ENCODE measurements at regions not wholly inside any gene's neighbourhood (a gene's known extent, or its start where the extent isn't known, plus 50 kb on each side); places are given as distances from the start of the nearest gene placed in this dataset.

DNA sequence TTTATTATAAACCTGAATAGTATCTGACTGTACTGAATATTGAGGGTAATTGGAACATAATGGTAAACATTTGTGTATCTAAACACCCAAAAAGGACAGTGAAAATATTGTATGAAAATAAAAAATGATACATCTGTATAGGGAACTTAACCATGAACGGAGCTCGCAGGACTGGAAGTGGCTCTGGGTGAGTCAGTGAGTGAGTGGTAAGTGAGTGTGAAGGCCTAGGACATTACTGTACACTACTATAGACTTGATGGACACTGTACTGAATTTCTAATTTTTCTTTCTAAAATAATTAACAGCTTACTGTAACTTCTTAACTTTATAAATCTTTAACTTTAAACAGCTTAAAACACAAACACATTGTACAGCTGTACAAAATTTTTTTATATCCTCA is 454.5 kb upstream of the FZD8 start:
- WGBS (ENCODE audit: insufficient coverage, insufficient read length), result no CpG with 5 or more reads among the region's 2 CpGs

GRCh38 chr10:36094096-36094495 is 452.0 kb upstream of the FZD8 start:
- H3K4me1 ChIP-seq (ENCODE audit: control insufficient read depth, insufficient read depth, low read length), result no peaks in the 10 kb centered on the region

More for the DNA sequence above, 454.5 kb upstream of the FZD8 start:
- no peak overlapping the region for H3K4me3 ChIP-seq (ENCODE audit: low read length)
- no peaks in the 10 kb centered on the region for H3K27me3 ChIP-seq (ENCODE audit: control insufficient read depth, insufficient read depth, low read length)
- H3K9me3 ChIP-seq (ENCODE audit: control insufficient read depth, insufficient read depth, low read length), result no peaks in the 10 kb centered on the region; the same call in 1 of the 2 replicates
- no peak for DNase-seq (ENCODE audit: low read depth, low spot score)
- no peak overlapping the region for H3K27ac ChIP-seq (ENCODE audit: low read length)
- no peaks in the 10 kb centered on the region for H3K36me3 ChIP-seq (ENCODE audit: control insufficient read depth, insufficient read depth, low read length)
- no peaks in the 10 kb centered on the region for H3K4me1 ChIP-seq (ENCODE audit: control insufficient read depth, insufficient read depth, low read length)

GRCh38 chr10:36092116-36092515 is 450.0 kb upstream of the FZD8 start:
- H3K27me3 ChIP-seq (ENCODE audit: control insufficient read depth, insufficient read depth, low read length), result no peaks in the 10 kb centered on the region
- no peak overlapping the region for H3K4me3 ChIP-seq (ENCODE audit: low read length)
- no peak for DNase-seq (ENCODE audit: low read depth, low spot score)
- no peak overlapping the region for H3K27ac ChIP-seq (ENCODE audit: low read length)
- no peaks in the 10 kb centered on the region; the same call in 1 of the 2 replicates for H3K9me3 ChIP-seq (ENCODE audit: control insufficient read depth, insufficient read depth, low read length)
- no CpG with 5 or more reads among the region's 7 CpGs for WGBS (ENCODE audit: insufficient coverage, insufficient read length)
- no peaks in the 10 kb centered on the region for H3K36me3 ChIP-seq (ENCODE audit: control insufficient read depth, insufficient read depth, low read length)
- H3K4me1 ChIP-seq (ENCODE audit: control insufficient read depth, insufficient read depth, low read length), result no peaks in the 10 kb centered on the region

More at GRCh38 chr10:36094096-36094495, 452.0 kb upstream of the FZD8 start:
- no peaks in the 10 kb centered on the region for H3K36me3 ChIP-seq (ENCODE audit: control insufficient read depth, insufficient read depth, low read length)
- no peaks in the 10 kb centered on the region; the same call in 1 of the 2 replicates for H3K9me3 ChIP-seq (ENCODE audit: control insufficient read depth, insufficient read depth, low read length)
- H3K27me3 ChIP-seq (ENCODE audit: control insufficient read depth, insufficient read depth, low read length), result no peaks in the 10 kb centered on the region
- H3K27ac ChIP-seq (ENCODE audit: low read length), result no peak overlapping the region
- H3K4me3 ChIP-seq (ENCODE audit: low read length), result no peak overlapping the region
- DNase-seq (ENCODE audit: low read depth, low spot score), result no peak
- WGBS (ENCODE audit: insufficient coverage, insufficient read length), result no CpG with 5 or more reads among the region's 8 CpGs

DNA sequence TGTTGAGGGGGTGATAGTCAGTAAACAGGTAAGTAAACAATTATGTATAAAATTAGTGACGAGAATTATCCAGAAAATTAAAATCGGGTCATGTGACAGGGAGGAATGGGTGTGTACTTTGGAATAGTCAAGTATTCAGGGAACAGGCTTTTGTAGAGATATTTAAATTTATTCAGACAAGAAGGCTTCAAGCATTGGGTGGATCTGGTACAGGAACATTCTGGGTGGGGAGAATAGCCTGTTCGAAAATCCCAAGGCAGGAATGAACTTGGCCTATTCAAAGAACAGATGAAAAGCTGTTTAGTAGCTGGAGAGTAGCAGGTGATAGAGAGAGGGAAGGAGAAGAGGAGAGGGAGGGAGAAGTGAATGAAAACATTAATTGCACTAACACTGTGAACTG is 448.9 kb upstream of the FZD8 start:
- Histone ChIP-seq H3K27ac (ENCODE audit: low read length) (no peak overlapping the region), H3K36me3 (ENCODE audit: control insufficient read depth, insufficient read depth, low read length) (no peaks in the 10 kb centered on the region), H3K4me3 (ENCODE audit: low read length) (no peak overlapping the region), H3K9me3 (ENCODE audit: control insufficient read depth, insufficient read depth, low read length) (no peaks in the 10 kb centered on the region; the same call in 1 of the 2 replicates), H3K4me1 (ENCODE audit: control insufficient read depth, insufficient read depth, low read length) (no peaks in the 10 kb centered on the region), H3K27me3 (ENCODE audit: control insufficient read depth, insufficient read depth, low read length) (no peaks in the 10 kb centered on the region)
- DNase-seq (ENCODE audit: low read depth, low spot score), result no peak
- 100% methylated on average over 1 of the region's 3 CpGs for WGBS (ENCODE audit: insufficient coverage, insufficient read length)

DNA sequence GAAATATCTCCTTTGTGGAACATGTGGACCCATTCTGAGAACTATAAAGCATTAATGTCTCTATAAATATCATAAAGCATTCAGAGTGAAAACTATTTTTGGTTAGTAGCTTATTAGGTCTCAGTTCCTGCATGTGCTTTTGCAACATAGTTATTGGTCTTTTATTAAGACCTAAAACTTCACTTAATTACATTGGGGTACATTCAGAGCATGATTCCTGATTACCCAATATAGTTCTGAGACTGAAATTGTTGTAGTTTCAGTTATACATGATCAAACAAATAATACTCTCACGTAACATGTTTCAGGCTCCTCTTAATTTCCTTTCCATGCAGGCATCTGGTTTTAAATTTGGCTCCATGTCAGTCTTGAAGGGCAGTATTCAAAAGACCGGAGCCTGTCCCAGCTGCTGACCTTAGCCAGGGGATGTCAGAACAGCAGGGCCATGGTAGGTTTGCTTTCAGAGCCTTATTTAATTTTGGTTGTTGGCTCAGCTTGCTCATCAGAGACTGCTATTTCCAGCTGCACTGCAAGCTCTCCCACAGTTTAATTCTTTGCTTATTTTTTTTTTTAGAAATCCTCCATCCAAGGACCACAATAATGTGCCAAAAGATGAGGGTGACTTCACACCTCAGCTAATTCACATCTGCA is 447.8 kb upstream of the FZD8 start:
- H3K27ac ChIP-seq (ENCODE audit: low read length), result no peak overlapping the region
- H3K36me3 ChIP-seq (ENCODE audit: control insufficient read depth, insufficient read depth, low read length), result no peaks in the 10 kb centered on the region
- H3K27me3 ChIP-seq (ENCODE audit: control insufficient read depth, insufficient read depth, low read length), result no peaks in the 10 kb centered on the region
- DNase-seq (ENCODE audit: low read depth, low spot score), result no peak
- H3K4me1 ChIP-seq (ENCODE audit: control insufficient read depth, insufficient read depth, low read length), result no peaks in the 10 kb centered on the region
- no peaks in the 10 kb centered on the region for H3K9me3 ChIP-seq (ENCODE audit: control insufficient read depth, insufficient read depth, low read length)
- WGBS (ENCODE audit: insufficient coverage, insufficient read length), result no CpG with 5 or more reads among the region's 2 CpGs
- H3K4me3 ChIP-seq (ENCODE audit: low read length), result no peak overlapping the region

- Histone ChIP-seq H3K36me3 (ENCODE audit: control insufficient read depth, insufficient read depth, low read length) (no peaks in the 10 kb centered on the region), H3K4me3 (ENCODE audit: low read length) (no peak overlapping the region), H3K9me3 (ENCODE audit: control insufficient read depth, insufficient read depth, low read length) (no peaks in the 10 kb centered on the region), H3K27ac (ENCODE audit: low read length) (no peak overlapping the region), H3K4me1 (ENCODE audit: control insufficient read depth, insufficient read depth, low read length) (no peaks in the 10 kb centered on the region), H3K27me3 (ENCODE audit: control insufficient read depth, insufficient read depth, low read length) (no peaks in the 10 kb centered on the region)
- no CpG with 5 or more reads among the region's 10 CpGs for WGBS (ENCODE audit: insufficient coverage, insufficient read length)
- DNase-seq (ENCODE audit: low read depth, low spot score), result no peak
Observed at GRCh38 chr10:36087006-36088005, 445.2 kb upstream of the FZD8 start.

- H3K4me3 ChIP-seq (ENCODE audit: low read length), result no peak overlapping the region
- DNase-seq (ENCODE audit: low read depth, low spot score), result no peak
- H3K4me1 ChIP-seq (ENCODE audit: control insufficient read depth, insufficient read depth, low read length), result no peaks in the 10 kb centered on the region
- no peaks in the 10 kb centered on the region; the same call in 1 of the 2 replicates for H3K9me3 ChIP-seq (ENCODE audit: control insufficient read depth, insufficient read depth, low read length)
- H3K27ac ChIP-seq (ENCODE audit: low read length), result no peak overlapping the region
- H3K36me3 ChIP-seq (ENCODE audit: control insufficient read depth, insufficient read depth, low read length), result no peaks in the 10 kb centered on the region
- no peaks in the 10 kb centered on the region for H3K27me3 ChIP-seq (ENCODE audit: control insufficient read depth, insufficient read depth, low read length)
- no CpG with 5 or more reads among the region's 4 CpGs for WGBS (ENCODE audit: insufficient coverage, insufficient read length)
Observed at GRCh38 chr10:36075196-36075595, 433.1 kb upstream of the FZD8 start.

GRCh38 chr10:36073796-36074345 is 431.8 kb upstream of the FZD8 start:
- DNase-seq (ENCODE audit: low read depth, low spot score), result no peak

DNA sequence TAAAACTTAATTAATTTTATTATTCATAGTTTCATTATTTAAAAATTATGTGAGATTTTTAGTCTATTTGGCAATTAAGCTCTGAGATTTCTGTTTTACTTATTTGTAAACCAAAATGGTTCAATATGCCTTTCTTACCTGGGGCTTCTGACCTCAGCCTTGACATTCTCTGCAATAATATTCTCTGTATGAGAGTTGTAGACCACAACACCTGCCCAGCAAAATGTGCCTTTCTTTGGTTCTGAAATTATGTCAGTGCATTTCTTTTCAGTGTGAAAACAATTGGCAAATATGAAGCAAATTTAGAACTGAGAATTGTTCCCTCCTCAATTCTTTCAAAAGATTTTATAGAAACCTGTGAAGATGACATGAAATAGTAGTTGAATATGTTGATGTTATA is 426.4 kb upstream of the FZD8 start:
- H3K27me3 ChIP-seq (ENCODE audit: control insufficient read depth, insufficient read depth, low read length), result no peaks in the 10 kb centered on the region
- H3K9me3 ChIP-seq (ENCODE audit: control insufficient read depth, insufficient read depth, low read length), result peaks cover 5% of the 10 kb centered on the region
- H3K4me3 ChIP-seq (ENCODE audit: low read length), result no peak overlapping the region
- no peak overlapping the region for H3K27ac ChIP-seq (ENCODE audit: low read length)
- H3K4me1 ChIP-seq (ENCODE audit: control insufficient read depth, insufficient read depth, low read length), result no peaks in the 10 kb centered on the region
- no peak for DNase-seq (ENCODE audit: low read depth, low spot score)
- H3K36me3 ChIP-seq (ENCODE audit: control insufficient read depth, insufficient read depth, low read length), result no peaks in the 10 kb centered on the region

More at GRCh38 chr10:36073796-36074345, 431.8 kb upstream of the FZD8 start:
- Histone ChIP-seq H3K27ac (ENCODE audit: low read length) (no peak overlapping the region), H3K36me3 (ENCODE audit: control insufficient read depth, insufficient read depth, low read length) (no peaks in the 10 kb centered on the region), H3K4me1 (ENCODE audit: control insufficient read depth, insufficient read depth, low read length) (no peaks in the 10 kb centered on the region), H3K4me3 (ENCODE audit: low read length) (no peak overlapping the region), H3K9me3 (ENCODE audit: control insufficient read depth, insufficient read depth, low read length) (no peaks in the 10 kb centered on the region; the same call in 1 of the 2 replicates), H3K27me3 (ENCODE audit: control insufficient read depth, insufficient read depth, low read length) (no peaks in the 10 kb centered on the region)
- WGBS (ENCODE audit: insufficient coverage, insufficient read length), result no CpG with 5 or more reads among the region's 2 CpGs

- WGBS (ENCODE audit: insufficient coverage, insufficient read length), result no CpG with 5 or more reads among the region's 2 CpGs
- H3K4me3 ChIP-seq (ENCODE audit: low read length), result no peak overlapping the region
- H3K4me1 ChIP-seq (ENCODE audit: control insufficient read depth, insufficient read depth, low read length), result no peaks in the 10 kb centered on the region
- no peaks in the 10 kb centered on the region for H3K36me3 ChIP-seq (ENCODE audit: control insufficient read depth, insufficient read depth, low read length)
- peaks cover 5% of the 10 kb centered on the region for H3K9me3 ChIP-seq (ENCODE audit: control insufficient read depth, insufficient read depth, low read length)
- H3K27ac ChIP-seq (ENCODE audit: low read length), result no peak overlapping the region
- DNase-seq (ENCODE audit: low read depth, low spot score), result no peak
- no peaks in the 10 kb centered on the region for H3K27me3 ChIP-seq (ENCODE audit: control insufficient read depth, insufficient read depth, low read length)
Observed at GRCh38 chr10:36067748-36068147, 425.7 kb upstream of the FZD8 start.

Measured in iPS DF 6.9 (cell line).